ENCODE measurements at regions not wholly inside any gene's neighbourhood (a gene's known extent, or its start where the extent isn't known, plus 50 kb on each side); places are given as distances from the start of the nearest gene placed in this dataset.

DNA sequence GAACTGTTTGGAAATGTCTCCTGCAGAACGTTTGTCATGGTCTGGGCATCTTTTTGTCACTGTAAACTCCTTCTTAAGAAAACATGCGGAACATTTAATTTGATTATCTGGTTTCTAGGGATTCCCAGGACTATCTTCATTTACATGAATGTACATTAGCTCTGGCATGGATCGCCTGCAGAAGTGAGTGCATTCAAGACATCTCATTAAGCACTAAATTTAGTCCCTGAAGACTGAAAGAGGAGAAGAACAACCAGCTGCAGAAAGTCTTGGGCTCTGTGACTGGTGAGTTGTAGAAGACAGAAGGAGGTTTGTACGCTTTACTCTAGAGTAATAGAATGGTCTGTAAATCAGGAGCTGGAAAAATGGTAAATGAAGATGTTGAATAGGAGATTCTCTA lies 540.7 kb downstream of the BCKDHB start:
- TF ChIP-seq, protein P1, sequence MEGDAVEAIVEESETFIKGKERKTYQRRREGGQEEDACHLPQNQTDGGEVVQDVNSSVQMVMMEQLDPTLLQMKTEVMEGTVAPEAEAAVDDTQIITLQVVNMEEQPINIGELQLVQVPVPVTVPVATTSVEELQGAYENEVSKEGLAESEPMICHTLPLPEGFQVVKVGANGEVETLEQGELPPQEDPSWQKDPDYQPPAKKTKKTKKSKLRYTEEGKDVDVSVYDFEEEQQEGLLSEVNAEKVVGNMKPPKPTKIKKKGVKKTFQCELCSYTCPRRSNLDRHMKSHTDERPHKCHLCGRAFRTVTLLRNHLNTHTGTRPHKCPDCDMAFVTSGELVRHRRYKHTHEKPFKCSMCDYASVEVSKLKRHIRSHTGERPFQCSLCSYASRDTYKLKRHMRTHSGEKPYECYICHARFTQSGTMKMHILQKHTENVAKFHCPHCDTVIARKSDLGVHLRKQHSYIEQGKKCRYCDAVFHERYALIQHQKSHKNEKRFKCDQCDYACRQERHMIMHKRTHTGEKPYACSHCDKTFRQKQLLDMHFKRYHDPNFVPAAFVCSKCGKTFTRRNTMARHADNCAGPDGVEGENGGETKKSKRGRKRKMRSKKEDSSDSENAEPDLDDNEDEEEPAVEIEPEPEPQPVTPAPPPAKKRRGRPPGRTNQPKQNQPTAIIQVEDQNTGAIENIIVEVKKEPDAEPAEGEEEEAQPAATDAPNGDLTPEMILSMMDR (IDR thresholded peaks at IDR 0.05; ENCODE audit: low read depth, low read length): no peak
- TF ChIP-seq EZH2phosphoT487 (IDR thresholded peaks at IDR 0.05; ENCODE audit: low read depth): no peak
